ENCODE measurements at regions not wholly inside any gene's neighbourhood (a gene's known extent, or its start where the extent isn't known, plus 50 kb on each side); places are given as distances from the start of the nearest gene placed in this dataset.

GRCh38 chr9:109953300-109953699 lies 173.3 kb downstream of the PALM2AKAP2 start:
- DNase-seq = no peak

DNA sequence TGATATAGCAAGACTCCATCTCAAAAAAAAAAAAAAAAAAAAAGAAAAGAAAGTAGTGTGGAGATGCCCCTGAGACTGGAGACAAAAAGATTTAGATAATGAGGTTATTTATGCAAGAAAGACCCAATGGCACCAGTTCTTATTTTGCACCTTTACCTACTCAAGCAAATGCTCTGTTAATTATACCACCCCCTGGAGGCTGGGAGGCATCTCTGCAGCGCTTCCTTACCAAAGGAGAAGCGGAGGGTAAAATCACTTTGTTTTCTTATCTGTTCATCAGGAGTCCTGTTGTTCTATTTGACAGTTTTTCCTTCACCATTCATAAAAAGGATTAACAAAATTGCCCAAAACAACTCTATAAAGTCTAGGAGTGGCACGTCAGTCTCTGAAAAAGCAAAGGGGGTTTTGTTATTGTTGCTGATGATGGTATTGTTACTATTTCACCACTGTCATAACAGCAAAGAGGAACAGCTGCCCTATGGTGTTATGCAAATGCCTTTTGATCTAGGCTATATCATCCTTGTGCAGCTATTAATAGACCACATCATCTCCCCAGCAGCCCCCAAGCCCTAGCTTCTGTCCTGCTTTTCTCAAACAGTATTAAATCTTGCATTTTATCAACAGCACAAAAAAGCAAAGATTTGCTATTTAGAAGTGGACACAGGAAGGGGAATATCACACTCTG lies 174.0 kb downstream of the PALM2AKAP2 start:
- no peak for DNase-seq

GRCh38 chr9:109956717-109957440 lies 176.9 kb downstream of the PALM2AKAP2 start:
- DNase-seq = peak; percentile 6

- no peak for DNase-seq
These were observed 179.7 kb downstream of the PALM2AKAP2 start for GRCh38 chr9:109959679-109960078.

GRCh38 chr9:109961626-109962025 lies 181.6 kb downstream of the PALM2AKAP2 start:
- DNase-seq = no peak

GRCh38 chr9:109962215-109962614 lies 182.2 kb downstream of the PALM2AKAP2 start:
- no peak for DNase-seq

GRCh38 chr9:109963079-109963478 lies 183.1 kb downstream of the PALM2AKAP2 start:
- DNase-seq = no peak

GRCh38 chr9:109966643-109967368 lies 186.8 kb downstream of the PALM2AKAP2 start:
- no peak for DNase-seq

- DNase-seq = no peak
These were observed 187.9 kb downstream of the PALM2AKAP2 start for GRCh38 chr9:109967651-109968642.

- DNase-seq = no peak
These were observed 189.0 kb downstream of the PALM2AKAP2 start for GRCh38 chr9:109969011-109969410.

DNA sequence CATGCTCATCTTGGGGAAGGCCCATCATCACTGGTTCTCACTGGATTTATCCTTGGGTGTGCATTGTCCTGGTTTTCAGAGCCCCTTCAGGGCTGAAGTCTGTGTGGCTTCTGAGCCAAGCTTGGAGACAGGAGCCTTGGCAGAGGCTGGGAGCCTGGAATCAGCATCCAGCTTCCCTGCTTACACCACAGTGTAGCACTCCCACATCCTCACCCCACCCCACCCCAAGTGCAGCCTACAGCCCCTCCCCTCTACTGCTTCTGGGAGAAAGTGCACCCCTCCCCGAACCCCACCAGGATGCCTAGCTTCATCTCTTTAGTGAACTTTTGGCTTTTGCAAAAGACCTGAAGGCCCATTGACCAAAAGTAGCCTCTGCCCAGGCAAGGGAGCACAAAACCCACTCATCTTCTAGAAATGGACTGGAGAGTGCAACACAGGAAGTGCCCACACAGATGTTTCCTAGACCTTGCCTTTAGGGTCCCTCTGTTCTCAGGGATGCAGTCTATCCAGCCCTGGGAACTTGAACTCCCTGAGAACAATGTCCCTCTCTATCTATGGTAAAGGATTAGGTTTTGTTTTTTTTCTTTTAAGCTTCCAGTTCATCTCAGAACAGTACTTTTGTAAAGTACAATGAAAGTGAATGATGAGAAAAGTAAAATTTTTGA lies 189.7 kb downstream of the PALM2AKAP2 start:
- no peak for DNase-seq

- no peak for DNase-seq
These were observed 191.2 kb downstream of the PALM2AKAP2 start for GRCh38 chr9:109971226-109971625.

DNA sequence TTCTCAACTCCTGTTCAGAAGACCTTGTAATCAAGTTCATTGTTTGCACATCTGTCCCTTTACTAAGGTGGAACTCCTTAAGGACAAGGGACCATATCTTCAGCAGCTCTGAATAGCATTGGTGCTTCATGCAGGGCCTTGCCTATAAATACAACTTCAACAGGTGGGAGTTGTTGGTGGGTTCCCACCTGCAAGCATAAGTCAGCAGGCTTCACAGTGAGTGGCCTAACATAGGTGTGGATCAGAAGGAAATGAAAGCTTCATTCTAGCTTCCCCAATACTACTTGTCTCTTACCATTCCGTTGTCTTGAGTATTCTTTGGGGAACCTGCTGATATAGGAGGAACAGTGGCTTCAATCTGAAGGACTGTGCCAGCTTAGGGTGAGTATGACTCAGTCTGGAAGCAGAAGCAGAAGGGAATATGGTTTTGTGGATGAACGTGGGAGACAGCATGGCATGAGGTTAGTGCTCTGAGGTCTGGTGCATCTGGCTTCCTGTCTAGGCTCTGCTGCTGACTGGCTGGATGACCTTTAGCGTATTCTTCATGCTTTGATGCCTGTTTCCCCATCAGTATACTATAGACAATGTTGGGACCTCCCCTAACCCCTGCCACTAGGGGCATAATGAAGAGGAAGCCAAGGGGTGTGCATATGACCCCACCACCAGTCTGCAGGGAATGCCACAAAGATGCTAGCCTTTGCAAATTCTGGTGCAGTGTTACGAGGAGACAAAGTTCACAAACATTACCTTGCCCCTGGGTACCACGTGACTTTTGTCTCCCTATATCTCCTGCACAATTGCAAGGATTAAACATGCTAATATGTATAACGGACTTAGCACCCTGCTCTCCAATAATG lies 192.3 kb downstream of the PALM2AKAP2 start:
- no peak for DNase-seq

- no peak for DNase-seq
These were observed 193.3 kb downstream of the PALM2AKAP2 start for GRCh38 chr9:109973336-109973735.

GRCh38 chr9:109974143-109974917 lies 194.3 kb downstream of the PALM2AKAP2 start:
- no peak for DNase-seq

GRCh38 chr9:109974918-109975276 lies 194.9 kb downstream of the PALM2AKAP2 start:
- DNase-seq = no peak

DNA sequence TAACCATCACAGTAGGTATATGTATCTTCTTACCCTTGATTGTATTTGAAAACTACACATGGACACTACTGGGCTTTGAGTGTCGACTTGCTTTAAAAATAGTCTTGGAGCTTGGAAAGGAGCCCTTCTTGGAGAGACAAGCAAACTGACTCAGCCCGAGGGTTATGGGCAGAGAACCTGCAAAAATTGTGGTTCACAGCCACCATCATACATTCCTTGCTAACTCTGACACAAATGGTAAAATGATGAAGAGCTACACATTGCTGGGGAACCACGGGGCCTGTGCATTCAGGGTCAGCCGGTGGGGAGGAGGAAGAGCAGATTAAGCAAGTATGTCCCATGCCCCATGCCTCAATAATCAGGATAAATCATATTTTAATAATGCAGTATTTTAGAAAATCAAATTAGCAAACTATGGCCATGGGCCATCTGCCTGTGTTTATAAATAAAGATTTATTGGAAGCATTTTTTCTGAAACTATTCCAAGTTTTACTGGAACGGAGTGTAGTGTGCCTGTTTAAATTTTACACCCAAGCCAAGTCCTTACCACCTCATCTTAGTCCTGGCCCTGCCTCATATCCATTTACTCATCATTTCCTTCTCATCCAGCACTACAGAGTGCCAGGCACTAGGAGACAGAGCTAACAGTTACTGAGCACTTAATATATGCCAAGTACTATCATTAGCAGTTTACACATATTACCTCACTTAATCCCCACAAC lies 195.7 kb downstream of the PALM2AKAP2 start:
- DNase-seq = no peak

DNA sequence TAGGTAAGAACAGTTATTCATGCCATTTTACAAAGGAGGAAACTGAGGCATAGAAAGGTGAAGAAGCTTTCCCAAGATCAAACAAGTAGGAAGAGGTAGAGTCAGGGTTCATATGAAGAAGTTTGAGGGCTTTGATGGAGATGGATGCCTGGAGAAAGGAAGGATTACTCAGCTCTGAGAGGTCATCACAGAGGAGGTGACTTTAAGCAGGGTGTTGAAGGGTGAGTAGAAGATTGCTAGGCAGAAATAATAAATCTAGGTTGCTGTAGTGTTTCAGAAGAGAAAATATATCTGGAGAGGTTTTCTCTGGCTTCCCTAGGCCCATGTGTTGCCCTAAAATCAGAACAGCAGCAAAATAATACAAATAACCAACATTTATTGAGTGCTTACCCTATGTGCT lies 196.3 kb downstream of the PALM2AKAP2 start:
- DNase-seq = no peak

- DNase-seq = no peak
These were observed 197.5 kb downstream of the PALM2AKAP2 start for GRCh38 chr9:109977521-109977920.

DNA sequence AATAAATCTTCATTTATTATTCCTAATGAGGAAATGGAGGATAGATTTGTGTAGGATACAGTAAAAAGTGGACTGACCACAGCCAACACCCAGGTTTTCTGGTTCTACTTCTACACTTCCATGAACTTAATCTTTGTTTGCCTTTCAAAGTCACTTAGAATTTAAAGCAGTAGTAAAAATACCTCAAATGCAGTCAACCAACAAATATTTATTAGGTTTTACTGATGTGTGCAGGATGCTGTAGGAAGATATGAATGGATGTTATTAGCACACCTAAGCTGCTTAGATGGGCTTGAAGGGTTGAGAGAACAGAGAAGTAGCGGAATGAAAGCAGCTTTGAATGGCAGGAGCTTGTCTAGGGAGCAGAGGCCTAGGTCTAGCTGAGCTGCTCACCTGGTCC lies 201.1 kb downstream of the PALM2AKAP2 start:
- no peak for DNase-seq
